Coronary artery (tissue), 2 donors: ENCODE measurements at regions not wholly inside any gene's neighbourhood (a gene's known extent, or its start where the extent isn't known, plus 50 kb on each side); places are given as distances from the start of the nearest gene placed in this dataset.

Experiments
- DNase-seq: peaks from one replicate; pipeline ENCODE4 v3.0.0-alpha.2; 2017; ENCODE audit warnings: low spot score
- H3K27ac ChIP-seq, 2 donors: fragments of 200-600 bp; sonication (generic); one replicate each; pipeline ENCODE4 v1.5.1; 2016 to 2019
- H3K4me3 ChIP-seq: fragments of 200-600 bp; sonication (generic); 2 replicates; pipeline ENCODE4 v1.5.1; 2016; ENCODE audit warnings: mild to moderate bottlenecking, moderate library complexity
- TF ChIP-seq, protein P1 (sequence below): fragments of 200-600 bp; sonication (generic); IDR thresholded peaks from one replicate; pipeline ENCODE4 v1.5.1; 2019; ENCODE audit warnings: antibody characterized with exemption

DNA sequence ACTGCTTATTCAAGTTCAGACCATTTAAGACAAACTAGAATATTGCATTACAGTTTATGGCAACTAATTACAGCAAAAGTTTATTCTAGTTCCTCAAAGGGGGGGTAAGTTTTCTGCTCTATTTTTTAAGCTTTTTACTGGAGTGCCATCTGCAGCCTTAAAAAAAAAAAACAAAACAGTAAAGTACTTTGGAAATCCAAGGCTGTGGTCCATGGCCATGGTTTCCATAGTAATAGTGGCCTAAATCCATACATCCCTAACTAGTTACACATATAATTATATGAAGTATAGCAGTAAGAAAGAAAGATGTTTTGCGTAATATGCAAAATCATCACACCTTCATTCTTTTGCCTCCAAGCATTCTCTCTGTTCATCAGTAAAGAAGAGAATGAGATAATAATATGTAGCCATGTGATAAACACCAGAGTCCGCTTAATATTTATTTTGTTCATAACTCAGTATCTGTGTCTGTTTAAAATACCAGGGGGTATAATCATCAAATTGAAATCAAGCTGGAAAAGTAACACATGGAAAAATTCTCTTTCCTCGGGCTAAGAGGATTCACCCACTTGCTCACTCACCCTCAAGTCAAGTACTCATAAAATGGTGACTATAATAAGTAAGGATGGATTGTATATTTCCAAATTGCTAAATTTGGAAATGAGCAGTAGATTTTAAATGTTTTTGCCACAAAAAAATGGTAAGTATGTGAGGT is 301.1 kb upstream of the RND3 start:
- Histone ChIP-seq H3K27ac (no peak overlapping the region), H3K4me3 (no peak overlapping the region)
- TF ChIP-seq, protein P1, sequence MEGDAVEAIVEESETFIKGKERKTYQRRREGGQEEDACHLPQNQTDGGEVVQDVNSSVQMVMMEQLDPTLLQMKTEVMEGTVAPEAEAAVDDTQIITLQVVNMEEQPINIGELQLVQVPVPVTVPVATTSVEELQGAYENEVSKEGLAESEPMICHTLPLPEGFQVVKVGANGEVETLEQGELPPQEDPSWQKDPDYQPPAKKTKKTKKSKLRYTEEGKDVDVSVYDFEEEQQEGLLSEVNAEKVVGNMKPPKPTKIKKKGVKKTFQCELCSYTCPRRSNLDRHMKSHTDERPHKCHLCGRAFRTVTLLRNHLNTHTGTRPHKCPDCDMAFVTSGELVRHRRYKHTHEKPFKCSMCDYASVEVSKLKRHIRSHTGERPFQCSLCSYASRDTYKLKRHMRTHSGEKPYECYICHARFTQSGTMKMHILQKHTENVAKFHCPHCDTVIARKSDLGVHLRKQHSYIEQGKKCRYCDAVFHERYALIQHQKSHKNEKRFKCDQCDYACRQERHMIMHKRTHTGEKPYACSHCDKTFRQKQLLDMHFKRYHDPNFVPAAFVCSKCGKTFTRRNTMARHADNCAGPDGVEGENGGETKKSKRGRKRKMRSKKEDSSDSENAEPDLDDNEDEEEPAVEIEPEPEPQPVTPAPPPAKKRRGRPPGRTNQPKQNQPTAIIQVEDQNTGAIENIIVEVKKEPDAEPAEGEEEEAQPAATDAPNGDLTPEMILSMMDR, result no peak
- no peak for DNase-seq

DNA sequence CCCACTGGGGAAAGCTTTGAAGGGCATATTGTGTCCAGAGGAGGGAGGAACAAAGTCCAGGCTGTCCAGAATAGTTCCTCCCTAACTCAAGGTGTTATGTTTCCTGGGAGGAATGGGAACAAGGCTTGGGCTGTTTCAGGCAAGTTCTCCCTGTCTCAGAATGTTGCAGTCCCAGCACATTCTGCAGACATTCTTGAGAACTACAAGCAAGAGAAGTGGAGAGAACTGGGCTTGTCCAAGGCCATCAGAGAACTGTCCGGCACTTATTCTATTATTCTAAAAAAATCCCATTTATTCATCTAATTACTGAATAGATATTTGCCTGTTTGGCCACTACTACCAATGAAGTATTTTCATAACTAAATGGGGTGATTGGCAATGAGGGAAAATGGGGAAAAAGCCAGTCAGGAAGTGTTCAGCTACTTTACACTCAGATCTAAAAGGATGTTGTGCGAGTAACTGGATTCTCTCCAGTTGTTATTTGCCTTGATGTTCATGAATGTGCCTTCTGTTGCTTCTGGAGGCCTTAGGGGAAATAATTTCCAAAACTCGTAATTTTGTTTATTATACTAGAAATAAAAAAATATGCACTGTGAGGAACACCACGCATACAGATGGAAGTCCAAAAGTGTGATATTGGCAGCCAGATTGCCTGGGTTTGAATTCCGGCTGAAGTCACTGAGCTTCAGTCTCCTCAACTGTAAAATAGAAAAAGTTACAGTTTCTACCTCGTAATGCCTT is 300.1 kb upstream of the RND3 start:
- H3K27ac ChIP-seq, result no peak overlapping the region
- TF ChIP-seq, protein P1, result no peak
- H3K4me3 ChIP-seq, result no peak overlapping the region
- DNase-seq, result no peak

DNA sequence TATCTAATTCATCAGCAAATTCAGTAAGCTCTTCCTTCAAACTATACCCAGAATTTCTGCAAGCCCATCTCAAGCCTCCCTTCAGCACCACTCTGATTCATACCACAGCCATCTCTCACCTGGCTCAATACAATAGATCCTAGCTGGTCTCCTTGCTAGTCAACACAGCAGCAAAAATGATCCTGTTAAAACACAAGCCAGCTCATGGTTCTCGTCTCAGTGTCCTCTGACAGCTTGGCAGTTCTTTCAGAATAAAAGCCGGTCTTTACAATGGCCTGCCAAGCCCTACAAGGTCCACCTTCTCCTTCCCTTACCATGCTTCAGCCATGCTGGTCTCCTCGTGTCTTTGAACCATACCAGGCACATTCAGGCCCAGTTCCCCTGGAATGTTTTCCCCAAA is 296.9 kb upstream of the RND3 start:
- Histone ChIP-seq H3K4me3 (no peak overlapping the region), H3K27ac (no peak overlapping the region)
- DNase-seq, result no peak
- TF ChIP-seq, protein P1, result no peak

DNA sequence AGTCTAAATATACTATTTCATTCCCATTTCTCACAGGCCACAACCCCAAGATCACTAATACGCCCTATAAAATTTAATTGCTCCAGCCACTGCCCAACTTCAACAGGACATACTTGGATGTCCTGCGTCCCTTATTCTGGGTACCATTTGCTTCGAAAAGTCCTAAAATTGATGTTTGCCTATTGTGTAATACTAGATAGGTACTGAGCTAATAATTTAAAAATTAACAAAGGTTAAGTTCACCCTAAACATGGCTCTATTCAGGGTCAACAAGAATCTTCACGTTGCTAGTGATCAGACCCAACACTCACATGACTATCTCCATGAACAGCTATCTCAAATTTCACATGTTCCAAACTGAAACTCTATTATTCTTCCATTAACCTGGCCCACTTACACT is 296.4 kb upstream of the RND3 start:
- Histone ChIP-seq H3K4me3 (no peak overlapping the region), H3K27ac (no peak overlapping the region)
- DNase-seq, result no peak
- TF ChIP-seq, protein P1, result no peak

DNA sequence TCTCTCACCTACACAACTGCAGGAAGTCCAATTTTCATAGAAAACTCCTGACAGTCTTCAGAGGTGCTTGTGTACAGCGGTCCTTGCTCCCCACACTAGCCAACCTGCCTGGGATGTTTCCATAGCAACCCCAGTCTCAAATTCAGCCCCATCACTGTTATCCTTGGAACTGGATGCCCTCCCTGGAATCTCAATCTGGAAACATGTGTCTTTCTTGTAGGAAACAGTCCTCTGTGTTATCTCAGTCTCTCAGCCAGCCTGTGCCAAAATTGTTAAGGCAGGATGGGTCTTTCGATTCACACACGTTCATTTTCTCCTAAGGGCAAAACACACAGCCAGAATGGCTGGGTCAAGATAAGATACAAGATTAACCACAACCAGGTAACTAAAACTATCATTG is 295.5 kb upstream of the RND3 start:
- Histone ChIP-seq H3K27ac (no peak overlapping the region), H3K4me3 (no peak overlapping the region)
- DNase-seq, result no peak
- TF ChIP-seq, protein P1, result no peak

DNA sequence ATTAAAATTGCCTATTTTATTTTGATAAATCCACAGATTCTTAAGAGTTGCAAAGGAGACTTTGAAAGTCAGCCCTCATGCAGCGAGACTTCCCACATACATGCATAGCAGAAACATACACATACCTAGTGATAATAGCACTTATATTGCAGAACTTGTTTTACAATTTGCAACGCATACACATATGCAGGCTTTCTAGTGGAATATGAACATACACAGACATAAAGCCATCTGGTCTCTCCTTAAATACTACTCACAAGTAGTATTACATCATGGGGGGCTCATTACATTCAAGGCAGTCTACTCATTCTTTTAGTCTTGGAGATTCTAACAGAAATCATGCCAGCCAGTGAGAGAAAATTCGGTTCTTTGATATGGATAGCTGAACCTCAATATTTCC is 295.1 kb upstream of the RND3 start:
- DNase-seq, result no peak
- H3K27ac ChIP-seq, result no peak overlapping the region
- H3K4me3 ChIP-seq, result no peak overlapping the region
- TF ChIP-seq, protein P1, result no peak

DNA sequence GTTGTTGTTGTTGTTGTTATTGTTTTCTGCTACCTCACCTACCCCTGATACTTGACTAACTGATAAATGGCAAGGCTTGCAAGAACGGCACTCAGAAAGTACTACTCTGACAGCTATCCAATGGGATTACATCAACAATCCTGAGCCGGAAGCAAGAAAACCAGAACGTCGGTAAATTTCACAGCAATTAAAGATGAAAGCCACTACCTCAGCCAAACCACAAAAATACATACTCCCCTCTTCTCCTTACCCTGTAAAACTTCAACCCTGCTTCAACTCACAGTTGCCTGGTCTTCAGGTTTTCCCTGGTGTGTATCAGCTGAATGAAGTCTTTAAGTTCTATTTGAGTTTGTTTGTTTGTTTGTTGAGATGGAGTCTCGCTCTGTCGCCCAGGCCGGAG is 293.7 kb upstream of the RND3 start:
- TF ChIP-seq, protein P1, result no peak
- no peak for DNase-seq
- Histone ChIP-seq H3K4me3 (no peak overlapping the region), H3K27ac (no peak overlapping the region)
